AG10803 (cell line): ENCODE measurements at regions not wholly inside any gene's neighbourhood (a gene's known extent, or its start where the extent isn't known, plus 50 kb on each side); places are given as distances from the start of the nearest gene placed in this dataset.

Source experiments
- DNase-seq: peaks from one replicate; pipeline ENCODE4 v3.0.0; 2010; ENCODE audit warnings: low read depth
- H3K4me3 ChIP-seq: 2 replicates; pipeline ENCODE4 v1.5.1; 2011; ENCODE audit warnings: mild to moderate bottlenecking, low read length, control low read depth
- TF ChIP-seq, protein P1 (sequence below): conservative IDR thresholded peaks from 2 replicates; pipeline ENCODE4 v1.5.1; 2011; ENCODE audit warnings: mild to moderate bottlenecking, low read length, control low read depth, inconsistent platforms

DNA sequence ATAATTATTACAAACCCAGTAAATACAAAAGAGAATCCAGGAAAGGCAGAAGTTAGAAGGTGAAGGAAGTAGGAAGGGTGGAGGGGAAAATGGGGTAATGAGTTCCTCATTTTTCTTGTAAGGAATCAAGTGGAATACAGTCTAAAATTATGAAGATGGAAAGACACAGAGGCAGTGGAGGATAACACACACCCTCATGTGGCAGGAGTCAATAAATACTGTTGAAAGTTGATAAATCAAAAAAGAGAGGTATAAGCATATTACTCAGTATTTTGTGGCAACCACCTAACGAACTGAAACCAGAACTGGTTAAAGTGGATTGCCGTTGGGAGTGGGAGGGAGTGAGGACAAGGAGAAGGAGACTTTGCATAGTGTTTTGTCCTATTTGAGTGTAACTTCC is 78.6 kb upstream of the SLC44A3 start:
- no peak overlapping the region for H3K4me3 ChIP-seq
- DNase-seq, result no peak
- TF ChIP-seq, protein P1, sequence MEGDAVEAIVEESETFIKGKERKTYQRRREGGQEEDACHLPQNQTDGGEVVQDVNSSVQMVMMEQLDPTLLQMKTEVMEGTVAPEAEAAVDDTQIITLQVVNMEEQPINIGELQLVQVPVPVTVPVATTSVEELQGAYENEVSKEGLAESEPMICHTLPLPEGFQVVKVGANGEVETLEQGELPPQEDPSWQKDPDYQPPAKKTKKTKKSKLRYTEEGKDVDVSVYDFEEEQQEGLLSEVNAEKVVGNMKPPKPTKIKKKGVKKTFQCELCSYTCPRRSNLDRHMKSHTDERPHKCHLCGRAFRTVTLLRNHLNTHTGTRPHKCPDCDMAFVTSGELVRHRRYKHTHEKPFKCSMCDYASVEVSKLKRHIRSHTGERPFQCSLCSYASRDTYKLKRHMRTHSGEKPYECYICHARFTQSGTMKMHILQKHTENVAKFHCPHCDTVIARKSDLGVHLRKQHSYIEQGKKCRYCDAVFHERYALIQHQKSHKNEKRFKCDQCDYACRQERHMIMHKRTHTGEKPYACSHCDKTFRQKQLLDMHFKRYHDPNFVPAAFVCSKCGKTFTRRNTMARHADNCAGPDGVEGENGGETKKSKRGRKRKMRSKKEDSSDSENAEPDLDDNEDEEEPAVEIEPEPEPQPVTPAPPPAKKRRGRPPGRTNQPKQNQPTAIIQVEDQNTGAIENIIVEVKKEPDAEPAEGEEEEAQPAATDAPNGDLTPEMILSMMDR, result no peak; the same call in 1 of the 2 replicates

DNA sequence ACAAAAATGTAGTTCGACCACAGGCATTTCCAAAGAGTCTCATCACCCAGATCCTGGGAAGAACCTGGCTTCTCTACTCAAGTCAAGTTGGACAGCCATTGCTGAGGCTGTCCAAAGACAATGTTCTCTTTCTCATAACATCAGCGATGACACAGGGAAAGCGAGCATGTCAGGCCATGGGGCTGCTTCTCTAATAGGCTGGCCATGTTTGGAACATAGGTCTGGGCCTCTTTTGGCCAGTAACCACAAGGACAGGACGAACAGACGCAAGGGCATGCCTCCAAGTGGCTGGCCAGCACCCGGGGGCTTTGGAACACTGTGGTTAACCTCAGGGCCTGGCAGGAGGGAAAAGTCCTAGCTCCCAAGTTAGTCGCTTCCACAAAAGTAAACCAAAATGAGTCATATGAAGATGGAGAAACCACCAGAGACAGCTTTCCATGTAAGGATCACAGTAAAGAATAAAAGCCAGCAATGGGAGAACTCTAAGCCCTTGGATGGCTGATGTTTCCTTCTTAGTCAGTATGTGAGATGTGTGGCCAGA is 80.6 kb upstream of the SLC44A3 start:
- no peak overlapping the region for H3K4me3 ChIP-seq
- TF ChIP-seq, protein P1, result no peak
- DNase-seq, result peak; percentile 96

DNA sequence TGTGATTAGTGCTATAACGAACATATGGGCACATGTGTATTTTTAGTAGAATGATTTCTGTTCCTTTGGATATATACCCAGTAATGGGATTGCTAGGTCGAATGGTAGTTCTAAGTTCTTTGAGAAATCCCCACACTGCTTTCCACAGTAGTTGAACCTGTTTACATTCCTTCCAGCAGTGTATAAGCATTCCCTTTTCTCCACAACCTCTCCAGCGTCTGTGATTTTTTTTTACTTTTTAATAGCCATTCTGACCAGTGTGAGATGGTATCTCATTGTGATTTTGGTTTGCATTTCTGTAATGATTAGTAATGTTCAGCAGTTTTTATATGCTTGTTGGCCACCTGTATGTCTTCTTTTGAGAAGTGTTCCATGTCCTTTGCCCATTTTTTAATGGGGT is 81.8 kb upstream of the SLC44A3 start:
- no peak overlapping the region for H3K4me3 ChIP-seq
- TF ChIP-seq, protein P1, result 0 out of 2 replicates have a peak, but pooled peaks have one; percentile 7
- no peak for DNase-seq

DNA sequence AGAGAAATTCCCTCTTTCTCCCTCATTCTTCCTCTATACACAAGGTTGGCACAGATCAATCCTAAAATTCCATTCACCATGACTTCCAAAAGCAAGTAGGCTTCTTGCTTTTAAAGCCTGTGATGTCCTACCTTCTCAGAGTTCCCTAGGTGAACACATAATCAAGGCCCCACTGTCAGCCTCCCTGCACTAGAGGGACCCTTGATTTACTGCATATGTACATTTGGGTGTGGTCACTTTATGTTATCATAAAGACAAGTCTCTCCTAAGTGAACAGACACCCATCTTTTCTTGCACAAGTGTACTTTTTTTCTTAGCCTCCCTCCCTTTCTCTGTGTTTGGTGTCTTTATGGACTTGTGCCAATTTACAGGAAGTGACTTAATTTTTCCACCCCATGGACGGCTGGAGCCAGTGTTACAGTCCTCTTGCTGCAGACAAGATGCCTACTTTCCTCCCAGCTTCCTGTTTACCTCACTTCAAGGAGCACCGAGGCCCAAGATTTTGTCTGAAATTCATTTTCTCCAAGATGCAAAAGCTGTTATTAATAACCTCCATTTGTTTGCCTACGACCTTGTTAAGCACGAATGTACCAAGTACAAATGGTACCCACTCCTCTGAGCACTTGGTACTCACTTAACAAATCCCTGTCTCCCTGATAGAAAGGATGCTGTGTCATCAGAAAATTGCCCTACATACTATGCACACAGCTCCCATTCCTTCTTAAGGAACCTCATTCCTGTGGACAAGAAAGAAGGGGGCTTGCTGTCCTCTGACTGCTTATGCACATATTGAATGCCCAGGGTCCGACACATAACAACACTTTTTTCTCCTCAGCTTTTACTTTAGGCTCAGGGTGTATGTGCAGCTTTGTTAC is 82.8 kb upstream of the SLC44A3 start:
- no peak overlapping the region for H3K4me3 ChIP-seq
- TF ChIP-seq, protein P1, result no peak
- peak; percentile 51 for DNase-seq

DNA sequence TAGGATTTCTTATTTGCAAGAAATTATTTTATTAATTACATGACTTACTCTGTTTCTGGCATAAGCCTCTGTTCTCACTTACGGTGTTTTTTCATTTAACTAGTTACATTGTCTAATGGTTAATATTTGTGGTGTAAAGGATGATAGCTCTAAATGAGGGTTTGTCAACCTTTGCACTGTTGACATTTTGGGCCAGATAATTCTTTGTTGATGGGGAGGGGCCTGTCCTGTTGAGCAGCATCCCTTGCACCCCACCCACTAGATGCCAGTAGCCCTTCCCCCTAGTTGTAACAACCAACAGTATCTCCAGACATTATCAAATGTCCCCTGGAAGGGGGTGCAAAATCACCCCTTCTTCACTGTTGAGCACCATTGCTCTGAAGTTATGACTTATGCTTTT is 83.6 kb upstream of the SLC44A3 start:
- H3K4me3 ChIP-seq, result no peak overlapping the region
- DNase-seq, result no peak
- TF ChIP-seq, protein P1, result no peak

DNA sequence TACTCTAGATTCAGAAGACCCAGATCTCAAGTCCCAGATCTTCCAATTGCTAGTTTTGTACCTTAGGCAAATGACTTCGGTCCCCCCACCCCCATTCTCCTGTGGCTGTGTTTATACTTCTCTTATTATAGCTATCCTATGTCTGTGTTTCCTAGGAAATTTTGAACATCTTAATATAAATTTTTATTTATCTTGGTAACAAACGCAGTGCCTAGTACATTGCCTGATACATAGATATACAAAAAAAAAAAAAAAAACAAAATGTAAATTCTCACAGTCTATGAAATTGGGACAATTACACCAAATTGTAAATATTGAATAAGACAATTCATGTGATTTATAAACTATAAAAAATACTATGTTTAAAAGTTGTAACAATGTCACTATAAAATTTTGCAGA is 84.1 kb upstream of the SLC44A3 start:
- H3K4me3 ChIP-seq, result no peak overlapping the region
- no peak for DNase-seq
- TF ChIP-seq, protein P1, result no peak
